Thyroid gland (tissue), 4 donors: ENCODE measurements at regions not wholly inside any gene's neighbourhood (a gene's known extent, or its start where the extent isn't known, plus 50 kb on each side); places are given as distances from the start of the nearest gene placed in this dataset.

Experiments used
- CTCF ChIP-seq, 6 experiments: fragments of 200-600 bp in 3 of 6; fragments of 450-650 bp in 3 of 6; sonication (generic) in 3 of 6; IDR thresholded peaks; one replicate each; pipeline ENCODE4 v1.5.1; 2016 to 2019; ENCODE audit warnings: antibody characterized with exemption in 6 of 6, mild to moderate bottlenecking in 2 of 6, inconsistent platforms in 1 of 6, moderate library complexity in 1 of 6
- POLR2A ChIP-seq, 2 donors: fragments of 450-650 bp; IDR thresholded peaks; one replicate each; pipeline ENCODE4 v1.6.1; 2017; ENCODE audit warnings: antibody characterized with exemption in 2 of 2, mild to moderate bottlenecking in 2 of 2, moderate library complexity in 1 of 2

- TF ChIP-seq CTCF (IDR thresholded peaks at IDR 0.05) (no peak), POLR2A (IDR thresholded peaks at IDR 0.05) (no peak)
Observed at GRCh38 chr14:75363570-75364227, 64.1 kb upstream of the JDP2 start.
